IMR-90 (cell line): ENCODE measurements at regions not wholly inside any gene's neighbourhood (a gene's known extent, or its start where the extent isn't known, plus 50 kb on each side); places are given as distances from the start of the nearest gene placed in this dataset.

Experiments
- ATAC-seq: fragments of 200-7000 bp; cut with Tn5 transposase; 2 replicates; pipeline ENCODE4 v1.9.1; 2020; ENCODE audit warnings: low read depth, mild to moderate bottlenecking, moderate library complexity
- BruUV-seq: library from RNA; stranded (reverse); fragments of 400-500 nt; replicated peaks from 2 replicates; lab custom pipeline; 2021; lab: Mats Ljungman, UMichigan
- CTCF ChIA-PET: fragments of 300-600 bp; formaldehyde crosslinking; extraction: SDS; loops from one replicate; lab custom pipeline; 2021; ENCODE audit warnings: antibody characterized with exemption; lab: Yijun Ruan, JAX
- POLR2A ChIA-PET: fragments of 300-600 bp; sonication (Branson Sonifier 250); formaldehyde crosslinking; loops from one replicate; lab custom pipeline; 2022; ENCODE audit warnings: antibody characterized with exemption; ENCODE audit not compliant: unreplicated experiment; lab: Charles Lee
- DNase-seq: peaks from one replicate; pipeline ENCODE4 v3.0.0; 2013
- H2AFZ ChIP-seq: replicated peaks from 2 replicates; pipeline ENCODE3; 2013; ENCODE audit warnings: low read length, mild to moderate bottlenecking; ENCODE audit not compliant: poor library complexity
- H2AK5ac ChIP-seq: 2 replicates; pipeline ENCODE4 v1.6.1; 2013; ENCODE audit warnings: low read depth, low read length, inconsistent platforms
- H2AK9ac ChIP-seq: replicated peaks from 2 replicates; pipeline ENCODE3; 2013; ENCODE audit warnings: mild to moderate bottlenecking, low read depth, low read length, moderate library complexity; ENCODE audit not compliant: poor library complexity
- H2BK120ac ChIP-seq: 2 replicates; pipeline ENCODE4 v1.6.1; 2013; ENCODE audit warnings: low read depth, low read length, inconsistent platforms
- H2BK15ac ChIP-seq: 3 replicates; pipeline ENCODE4 v1.6.1; 2013; ENCODE audit warnings: low read depth, low read length, inconsistent platforms
- H2BK20ac ChIP-seq: 2 replicates; pipeline ENCODE4 v1.6.1; 2013; ENCODE audit warnings: low read depth, mild to moderate bottlenecking, inconsistent platforms, low read length, moderate library complexity
- H2BK5ac ChIP-seq: 2 replicates; pipeline ENCODE4 v1.6.1; 2013; ENCODE audit warnings: mild to moderate bottlenecking, low read depth, low read length, inconsistent platforms; ENCODE audit not compliant: poor library complexity, severe bottlenecking
- H3K14ac ChIP-seq: replicated peaks from 2 replicates; pipeline ENCODE4 v1.6.1; 2013; ENCODE audit warnings: low read depth, low read length, inconsistent platforms
- H3K18ac ChIP-seq: 2 replicates; pipeline ENCODE4 v1.6.1; 2013; ENCODE audit warnings: low read depth, low read length, control low read depth
- H3K23ac ChIP-seq: 2 replicates; pipeline ENCODE4 v1.6.1; 2013; ENCODE audit warnings: low read depth, low read length, inconsistent platforms
- H3K27ac ChIP-seq: 2 replicates; pipeline ENCODE4 v1.5.1; 2013; ENCODE audit warnings: mild to moderate bottlenecking, control low read depth, low read length; ENCODE audit not compliant: insufficient read depth
- H3K27me3 ChIP-seq: 2 replicates; pipeline ENCODE4 v1.6.1; 2013; ENCODE audit warnings: low read length; ENCODE audit not compliant: control insufficient read depth, insufficient read depth
- H3K36me3 ChIP-seq: 2 replicates; pipeline ENCODE4 v1.6.1; 2013; ENCODE audit warnings: low read length, mixed read lengths; ENCODE audit not compliant: control insufficient read depth, insufficient read depth
- H3K4ac ChIP-seq: 2 replicates; pipeline ENCODE4 v1.6.1; 2013; ENCODE audit warnings: low read depth, low read length, inconsistent platforms
- H3K4me1 ChIP-seq: 2 replicates; pipeline ENCODE4 v1.6.1; 2013; ENCODE audit warnings: low read length, mixed read lengths; ENCODE audit not compliant: control insufficient read depth, insufficient read depth
- H3K4me2 ChIP-seq: 2 replicates; pipeline ENCODE4 v1.6.1; 2013; ENCODE audit warnings: low read depth, mild to moderate bottlenecking, control low read depth, low read length, moderate library complexity
- H3K4me3 ChIP-seq: 2 replicates; pipeline ENCODE4 v1.5.1; 2013; ENCODE audit warnings: low read depth, mild to moderate bottlenecking, control low read depth, low read length, moderate library complexity; ENCODE audit not compliant: insufficient read depth
- H3K56ac ChIP-seq: 2 replicates; pipeline ENCODE4 v1.6.1; 2013; ENCODE audit warnings: low read length, inconsistent platforms; ENCODE audit not compliant: insufficient read depth; ENCODE audit errors: extremely low read depth
- H3K79me1 ChIP-seq, 2 experiments: 2 replicates each; pipeline ENCODE4 v1.6.1; 2013; ENCODE audit warnings: low read length in 2 of 2, inconsistent platforms in 1 of 2, low read depth in 1 of 2
- H3K9ac ChIP-seq: 2 replicates; pipeline ENCODE4 v1.6.1; 2013; ENCODE audit warnings: low read depth, low read length, control low read depth
- H3K9me1 ChIP-seq: 2 replicates; pipeline ENCODE4 v1.6.1; 2013; ENCODE audit warnings: low read length, inconsistent platforms; ENCODE audit not compliant: insufficient read depth
- H3K9me3 ChIP-seq: 2 replicates; pipeline ENCODE4 v1.6.1; 2013; ENCODE audit warnings: low read length; ENCODE audit not compliant: control insufficient read depth, insufficient read depth
- H4K20me1 ChIP-seq: 2 replicates; pipeline ENCODE4 v1.6.1; 2013; ENCODE audit warnings: low read length, inconsistent platforms; ENCODE audit not compliant: insufficient read depth
- H4K5ac ChIP-seq: 2 replicates; pipeline ENCODE4 v1.6.1; 2013; ENCODE audit warnings: mild to moderate bottlenecking, low read depth, low read length, control low read depth
- H4K8ac ChIP-seq, 2 experiments: 2 replicates each; pipeline ENCODE4 v1.6.1; 2013; ENCODE audit warnings: low read depth in 2 of 2, low read length in 2 of 2, control low read depth in 1 of 2, inconsistent platforms in 1 of 2
- H4K91ac ChIP-seq: 2 replicates; pipeline ENCODE4 v1.6.1; 2013; ENCODE audit warnings: low read depth, low read length, inconsistent platforms; ENCODE audit not compliant: insufficient read depth
- BHLHE40 ChIP-seq: fragments of 150-350 bp; IDR thresholded peaks from 2 replicates; pipeline ENCODE4 v1.6.1; 2016; ENCODE audit warnings: mild to moderate bottlenecking, low read depth, low read length
- CEBPB ChIP-seq: IDR thresholded peaks from 2 replicates; pipeline ENCODE4 v1.6.1; 2012; ENCODE audit warnings: low read depth, low read length, improper control_type of control experiment
- CHD1 ChIP-seq: IDR thresholded peaks from 2 replicates; pipeline ENCODE4 v1.6.1; 2012; ENCODE audit warnings: low read depth, low read length, improper control_type of control experiment
- CTCF ChIP-seq: conservative IDR thresholded peaks from 2 replicates; pipeline ENCODE4 v1.5.1; 2012; ENCODE audit warnings: mild to moderate bottlenecking, low read depth, low read length, improper control_type of control experiment
- ELK1 ChIP-seq: fragments of 150-350 bp; IDR thresholded peaks from 2 replicates; pipeline ENCODE4 v1.6.1; 2016; ENCODE audit warnings: low read depth, mild to moderate bottlenecking, low read length, moderate library complexity, borderline replicate concordance
- FOS ChIP-seq: fragments of 150-350 bp; IDR thresholded peaks from 2 replicates; pipeline ENCODE4 v1.6.1; 2016; ENCODE audit warnings: low read depth, low read length
- MAFK ChIP-seq: IDR thresholded peaks from 2 replicates; pipeline ENCODE4 v1.6.1; 2012; ENCODE audit warnings: low read depth, low read length, improper control_type of control experiment
- MAZ ChIP-seq: IDR thresholded peaks from 2 replicates; pipeline ENCODE4 v1.6.1; 2012; ENCODE audit warnings: low read depth, mild to moderate bottlenecking, low read length, improper control_type of control experiment, moderate library complexity, borderline replicate concordance
- MXI1 ChIP-seq: IDR thresholded peaks from 2 replicates; pipeline ENCODE4 v1.6.1; 2012; ENCODE audit warnings: low read depth, mild to moderate bottlenecking, low read length, moderate library complexity, borderline replicate concordance
- NFE2L2 ChIP-seq: fragments of 150-350 bp; IDR thresholded peaks from 2 replicates; pipeline ENCODE4 v1.6.1; 2016; ENCODE audit warnings: low read depth, mild to moderate bottlenecking, low read length
- POLR2A ChIP-seq: IDR thresholded peaks from 2 replicates; pipeline ENCODE4 v1.6.1; 2012; ENCODE audit warnings: mild to moderate bottlenecking, low read depth, low read length
- RAD21 ChIP-seq: IDR thresholded peaks from 2 replicates; pipeline ENCODE4 v1.6.1; 2012; ENCODE audit warnings: low read length, improper control_type of control experiment
- RCOR1 ChIP-seq: IDR thresholded peaks from 2 replicates; pipeline ENCODE4 v1.6.1; 2012; ENCODE audit warnings: mild to moderate bottlenecking, low read length, improper control_type of control experiment; ENCODE audit not compliant: insufficient replicate concordance
- RFX5 ChIP-seq: IDR thresholded peaks from 2 replicates; pipeline ENCODE4 v1.8.0; 2012; ENCODE audit warnings: low read depth, mild to moderate bottlenecking, low read length, moderate library complexity
- SMC3 ChIP-seq: fragments of 150-350 bp; IDR thresholded peaks from 2 replicates; pipeline ENCODE4 v1.6.1; 2016; ENCODE audit warnings: low read depth, mild to moderate bottlenecking, antibody characterized with exemption, low read length, moderate library complexity
- USF2 ChIP-seq: fragments of 150-350 bp; IDR thresholded peaks from 2 replicates; pipeline ENCODE4 v1.6.1; 2017; ENCODE audit warnings: mild to moderate bottlenecking, antibody characterized with exemption, low read length, low read depth
- WGBS, 2 experiments: methylation state at CpG; one replicate each; pipeline versions ENCODE4 v1.1.5 to v1.1.7; 2013; ENCODE audit warnings: missing lambda C conversion rate in 2 of 2; ENCODE audit not compliant: insufficient read length in 1 of 2; ENCODE audit errors: extremely low coverage in 2 of 2; 5-methylcytosine and 5-hydroxymethylcytosine counted together
- dilution Hi-C: fragments of 300-500 bp; cut with HindIII; formaldehyde crosslinking; loops from one replicate; pipeline ENCODE4 v1.14.3; 2018; ENCODE audit warnings: low sequenced_read_pairs; ENCODE audit not compliant: unreplicated experiment
- in situ Hi-C: fragments of 300-500 bp; cut with MboI; formaldehyde crosslinking; loops from 3 replicates; pipeline ENCODE4 v1.14.3; 2019; ENCODE audit warnings: low sequenced_read_pairs, inconsistent platforms, mixed read lengths
- intact Hi-C: fragments of 100-400 bp; cut with micrococcal nuclease; formaldehyde crosslinking; loops from 2 replicates; pipeline ENCODE4 v1.10.0; 2022

- CTCF ChIA-PET, result interaction anchor here (0.5 kb wide), 1 partner anchor 815 kb away, joined by 3 read pairs; no protein-coding TSS in a partner anchor
- Histone ChIP-seq H2AK5ac (no peak overlapping the region), H3K56ac (no peak overlapping the region), H4K5ac (no peak overlapping the region), H3K14ac (no peak overlapping the region), H3K4me3 (no peak overlapping the region), H2BK20ac (no peak overlapping the region), H3K9me1 (no peaks in the 10 kb centered on the region), H2BK5ac (no peak overlapping the region), H2BK15ac (no peak overlapping the region), H4K8ac (no peak overlapping the region), H3K4ac (no peak overlapping the region), H3K27ac (no peak overlapping the region), H3K9me3 (no peaks in the 10 kb centered on the region), H3K18ac (no peak overlapping the region), H3K9ac (no peak overlapping the region), H2AFZ (no peak overlapping the region), H3K4me1 (no peaks in the 10 kb centered on the region), H4K20me1 (no peaks in the 10 kb centered on the region), H3K4me2 (no peak overlapping the region), H4K91ac (no peak overlapping the region), H3K36me3 (no peaks in the 10 kb centered on the region), H3K23ac (no peak overlapping the region), H2AK9ac (no peak overlapping the region), H3K79me1 (no peaks in the 10 kb centered on the region), H2BK120ac (no peak overlapping the region), H3K27me3 (peaks cover 14% of the 10 kb centered on the region)
- in situ Hi-C loops, result no loop called here
- no CpG with 5 or more reads among the region's 2 CpGs for WGBS, 2 experiments
- ATAC-seq (no peak), DNase-seq (no peak)
- TF ChIP-seq FOS, result no peak
- TF ChIP-seq USF2, result no peak
- TF ChIP-seq MAFK, result no peak
- TF ChIP-seq CHD1, result no peak
- no peak for TF ChIP-seq CEBPB
- no peak for TF ChIP-seq CTCF
- no peak for TF ChIP-seq MAZ
- TF ChIP-seq RCOR1, result no peak
- no peak for TF ChIP-seq POLR2A
- no peak for TF ChIP-seq RFX5
- TF ChIP-seq ELK1, result no peak
- TF ChIP-seq BHLHE40, result no peak
- no peak for TF ChIP-seq SMC3
- TF ChIP-seq NFE2L2, result no peak
- TF ChIP-seq RAD21, result no peak
- no peak for TF ChIP-seq MXI1
- dilution Hi-C loops, result no loop called here
- POLR2A ChIA-PET, result no interaction called here
- intact Hi-C loops, result no loop called here
- no TSS peak for BruUV-seq
Measured at GRCh38 chr6:87905101-87905641, 142.5 kb upstream of the SPACA1 start.
